ENCODE measurements at regions not wholly inside any gene's neighbourhood (a gene's known extent, or its start where the extent isn't known, plus 50 kb on each side); places are given as distances from the start of the nearest gene placed in this dataset.

- Histone ChIP-seq H3K4me3 (no peak overlapping the region), H3K27me3 (no peaks in the 10 kb centered on the region), H3K9me3 (no peaks in the 10 kb centered on the region), H3K36me3 (no peaks in the 10 kb centered on the region), H3K4me1 (no peaks in the 10 kb centered on the region), H3K27ac (no peak overlapping the region)
- ATAC-seq = no peak
- DNase-seq = no peak
- intact Hi-C loops (cut with DNase I) = no loop called here
- TF ChIP-seq, protein P1, sequence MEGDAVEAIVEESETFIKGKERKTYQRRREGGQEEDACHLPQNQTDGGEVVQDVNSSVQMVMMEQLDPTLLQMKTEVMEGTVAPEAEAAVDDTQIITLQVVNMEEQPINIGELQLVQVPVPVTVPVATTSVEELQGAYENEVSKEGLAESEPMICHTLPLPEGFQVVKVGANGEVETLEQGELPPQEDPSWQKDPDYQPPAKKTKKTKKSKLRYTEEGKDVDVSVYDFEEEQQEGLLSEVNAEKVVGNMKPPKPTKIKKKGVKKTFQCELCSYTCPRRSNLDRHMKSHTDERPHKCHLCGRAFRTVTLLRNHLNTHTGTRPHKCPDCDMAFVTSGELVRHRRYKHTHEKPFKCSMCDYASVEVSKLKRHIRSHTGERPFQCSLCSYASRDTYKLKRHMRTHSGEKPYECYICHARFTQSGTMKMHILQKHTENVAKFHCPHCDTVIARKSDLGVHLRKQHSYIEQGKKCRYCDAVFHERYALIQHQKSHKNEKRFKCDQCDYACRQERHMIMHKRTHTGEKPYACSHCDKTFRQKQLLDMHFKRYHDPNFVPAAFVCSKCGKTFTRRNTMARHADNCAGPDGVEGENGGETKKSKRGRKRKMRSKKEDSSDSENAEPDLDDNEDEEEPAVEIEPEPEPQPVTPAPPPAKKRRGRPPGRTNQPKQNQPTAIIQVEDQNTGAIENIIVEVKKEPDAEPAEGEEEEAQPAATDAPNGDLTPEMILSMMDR (IDR thresholded peaks at IDR 0.05) = no peak
- TF ChIP-seq POLR2A (IDR thresholded peaks at IDR 0.05) = no peak
- 80 to 89% (median 85%) methylated on average over 8 of the region's 8 CpGs for WGBS, 4 donors
These were observed 1440.3 kb downstream of the NCAM2 start for GRCh38 chr21:22438428-22439086.

DNA sequence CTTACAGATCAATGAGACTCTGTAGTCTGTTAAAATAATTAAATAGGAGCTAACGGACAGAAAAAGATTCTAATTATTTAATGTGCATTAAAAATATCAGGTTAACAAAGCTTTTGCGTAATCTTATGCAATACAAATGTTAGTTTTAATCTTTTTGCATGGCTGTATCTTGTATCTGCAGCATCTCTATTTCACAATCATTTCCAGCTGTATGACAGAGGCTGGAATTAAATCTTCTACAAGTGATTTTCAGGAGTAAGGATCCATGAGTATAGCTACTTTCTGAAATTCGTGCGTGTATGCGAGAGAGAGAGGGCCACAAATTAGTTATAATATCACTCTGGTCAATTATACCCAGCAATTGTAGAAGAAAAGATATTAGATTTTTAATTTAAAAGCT, 1446.8 kb downstream of the NCAM2 start:
- Histone ChIP-seq H3K9me3 (peaks cover 0 to 5% (median 0%) of the 10 kb centered on the region in 12 donors), H3K36me3 (no peaks in the 10 kb centered on the region), H3K4me1 (no peaks in the 10 kb centered on the region), H3K4me3 (no peak overlapping the region), H3K27me3 (no peaks in the 10 kb centered on the region), H3K27ac (no peak overlapping the region)
- ATAC-seq = no peak
- WGBS, 4 donors = 66 to 72% (median 69%) methylated on average over 5 of the region's 5 CpGs
- TF ChIP-seq, protein P1 (IDR thresholded peaks at IDR 0.05) = no peak
- no peak for TF ChIP-seq POLR2A (IDR thresholded peaks at IDR 0.05)
- DNase-seq = no peak
- intact Hi-C loops (cut with DNase I) = no loop called here

- ATAC-seq (no peak), DNase-seq (no peak)
- H3K27ac ChIP-seq = no peak overlapping the region
- no peak for TF ChIP-seq POLR2A (IDR thresholded peaks at IDR 0.05)
- TF ChIP-seq, protein P1 (IDR thresholded peaks at IDR 0.05) = no peak
- H3K4me1 ChIP-seq = no peaks in the 10 kb centered on the region
- H3K27me3 ChIP-seq = no peaks in the 10 kb centered on the region
- intact Hi-C loops (cut with DNase I) = no loop called here
- H3K9me3 ChIP-seq = peaks cover 0 to 5% (median 0%) of the 10 kb centered on the region in 12 donors
- WGBS, 4 donors = 90 to 97% (median 93%) methylated on average over 1 of the region's 1 CpG
- H3K4me3 ChIP-seq = no peak overlapping the region
- H3K36me3 ChIP-seq = no peaks in the 10 kb centered on the region
These were observed 1452.3 kb downstream of the NCAM2 start for GRCh38 chr21:22450507-22450906.

- WGBS, 4 donors = 34 to 57% (median 42%) methylated on average over 2 of the region's 2 CpGs
- no peak for ATAC-seq
- DNase-seq = no peak
- intact Hi-C loops (cut with DNase I) = no loop called here
- H3K4me3 ChIP-seq = no peak overlapping the region
- H3K36me3 ChIP-seq = no peaks in the 10 kb centered on the region
- H3K9me3 ChIP-seq = peaks cover 0 to 5% (median 0%) of the 10 kb centered on the region in 12 donors
- H3K27ac ChIP-seq = no peak overlapping the region
- no peak for TF ChIP-seq POLR2A (IDR thresholded peaks at IDR 0.05)
- TF ChIP-seq, protein P1 (IDR thresholded peaks at IDR 0.05) = no peak
- no peaks in the 10 kb centered on the region for H3K4me1 ChIP-seq
- H3K27me3 ChIP-seq = no peaks in the 10 kb centered on the region
These were observed 1458.0 kb downstream of the NCAM2 start for GRCh38 chr21:22456241-22456640.
